Keratinocyte (primary cell): ENCODE measurements at regions not wholly inside any gene's neighbourhood (a gene's known extent, or its start where the extent isn't known, plus 50 kb on each side); places are given as distances from the start of the nearest gene placed in this dataset.

ENCODE experiments used
- DNase-seq: peaks from one replicate; pipeline ENCODE4 v3.0.0-alpha.2; 2011; ENCODE audit warnings: low read depth, missing footprints, low spot score
- FAIRE-seq: peaks from 2 replicates; lab custom pipeline; 2011; peaks lifted over from hg19 to GRCh38; lab: Jason Lieb, UNC
- H2AFZ ChIP-seq: 2 replicates; pipeline ENCODE4 v1.6.0; 2012; ENCODE audit warnings: low read length, control low read depth, inconsistent platforms; ENCODE audit not compliant: control insufficient read depth
- H3K27ac ChIP-seq: 2 replicates; pipeline ENCODE4 v1.5.1; 2011; ENCODE audit warnings: low read length; ENCODE audit not compliant: control insufficient read depth, insufficient read depth
- H3K27me3 ChIP-seq: 3 replicates; pipeline ENCODE4 v1.6.0; 2011; ENCODE audit warnings: low read length; ENCODE audit not compliant: control insufficient read depth, insufficient read depth; ENCODE audit errors: extremely low read depth
- H3K36me3 ChIP-seq, 2 experiments: 2 replicates in 1 of 2; 3 replicates in 1 of 2; pipeline ENCODE4 v1.5.1; 2011; ENCODE audit warnings: low read length in 2 of 2, mild to moderate bottlenecking in 1 of 2; ENCODE audit not compliant: control insufficient read depth in 2 of 2, insufficient read depth in 2 of 2; ENCODE audit errors: extremely low read depth in 1 of 2
- H3K4me1 ChIP-seq: 3 replicates; pipeline ENCODE4 v1.5.1; 2011; ENCODE audit warnings: low read length; ENCODE audit not compliant: control insufficient read depth, insufficient read depth; ENCODE audit errors: extremely low read depth
- H3K4me2 ChIP-seq: 3 replicates; pipeline ENCODE4 v1.6.0; 2011; ENCODE audit warnings: low read depth, low read length; ENCODE audit not compliant: control insufficient read depth, insufficient read depth; ENCODE audit errors: extremely low read depth
- H3K4me3 ChIP-seq, 3 experiments: fragments of 200-600 bp in 1 of 3; sonication (generic) in 1 of 3; 2 replicates in 2 of 3; 3 replicates in 1 of 3; pipeline ENCODE4 v1.5.1; 2011 to 2016; ENCODE audit warnings: low read length in 3 of 3, mild to moderate bottlenecking in 3 of 3, control low read depth in 2 of 3, inconsistent platforms in 1 of 3, low read depth in 1 of 3, mixed read lengths in 1 of 3, mixed run types in 1 of 3, moderate library complexity in 1 of 3; ENCODE audit not compliant: control insufficient read depth in 2 of 3, insufficient read depth in 2 of 3; ENCODE audit errors: extremely low read depth in 1 of 3
- H3K79me2 ChIP-seq: 2 replicates; pipeline ENCODE4 v1.6.0; 2012; ENCODE audit warnings: low read length; ENCODE audit not compliant: control insufficient read depth, insufficient read depth
- H3K9ac ChIP-seq: 3 replicates; pipeline ENCODE4 v1.6.0; 2011; ENCODE audit warnings: low read length; ENCODE audit not compliant: control insufficient read depth, insufficient read depth; ENCODE audit errors: extremely low read depth
- H3K9me1 ChIP-seq: 3 replicates; pipeline ENCODE4 v1.6.0; 2011; ENCODE audit warnings: low read length; ENCODE audit not compliant: control insufficient read depth, insufficient read depth; ENCODE audit errors: extremely low read depth
- H3K9me3 ChIP-seq: 2 replicates; pipeline ENCODE4 v1.5.1; 2012; ENCODE audit warnings: low read depth, low read length; ENCODE audit not compliant: control insufficient read depth
- H4K20me1 ChIP-seq: 3 replicates; pipeline ENCODE4 v1.6.0; 2011; ENCODE audit warnings: low read length; ENCODE audit not compliant: control insufficient read depth, insufficient read depth; ENCODE audit errors: extremely low read depth
- EZH2 ChIP-seq: IDR thresholded peaks from one replicate; pipeline ENCODE4 v1.6.1; 2012; ENCODE audit warnings: inconsistent platforms, mild to moderate bottlenecking, low read length, moderate library complexity
- dilution Hi-C: fragments of 300-500 bp; cut with MboI; formaldehyde crosslinking; loops from one replicate; pipeline ENCODE4 v1.7.0; 2020; ENCODE audit warnings: low sequenced_read_pairs; ENCODE audit not compliant: extremely low pct_ligation_motif_present
- TF ChIP-seq, protein P1 (sequence below), 3 experiments: IDR thresholded peaks in 1 of 3; conservative IDR thresholded peaks in 1 of 3; optimal IDR thresholded peaks in 1 of 3; 2 replicates in 2 of 3; 3 replicates in 1 of 3; pipeline versions ENCODE3 to v1.5.1; 2011; ENCODE audit warnings: low read length in 3 of 3, mild to moderate bottlenecking in 3 of 3, moderate library complexity in 2 of 3, control low read depth in 1 of 3, inconsistent platforms in 1 of 3; ENCODE audit not compliant: insufficient read depth in 2 of 3; ENCODE audit errors: extremely low read depth in 1 of 3

DNA sequence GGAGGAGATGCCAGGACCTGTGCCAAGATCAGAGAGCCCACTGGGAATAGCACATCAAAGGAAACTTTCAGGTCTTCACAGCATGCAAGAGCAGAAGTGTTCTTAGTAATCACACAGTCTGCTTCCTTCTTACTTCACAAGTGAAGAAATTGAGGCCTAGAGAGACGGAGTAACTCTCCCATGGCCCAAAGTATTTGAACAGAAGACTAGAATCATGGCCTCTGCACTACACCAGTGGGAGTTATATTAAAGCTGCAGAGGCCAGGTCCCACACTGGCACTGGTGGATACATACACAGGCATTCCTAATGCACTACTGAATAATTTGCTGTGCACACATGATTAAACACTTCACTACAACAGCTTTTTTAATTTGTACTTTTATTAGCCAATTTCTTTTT, 107.6 kb upstream of the RMP24 start:
- dilution Hi-C loops, result no loop called here
- no peak for DNase-seq

GRCh38 chr18:35868915-35869314, 103.6 kb upstream of the RMP24 start:
- Histone ChIP-seq H3K4me2 (no peak overlapping the region), H3K4me1 (no peaks in the 10 kb centered on the region), H3K9me1 (no peaks in the 10 kb centered on the region), H3K79me2 (no peaks in the 10 kb centered on the region), H2AFZ (no peak overlapping the region), H3K36me3 (no peaks in the 10 kb centered on the region), H3K4me3 (no peak overlapping the region), H4K20me1 (no peaks in the 10 kb centered on the region), H3K9ac (no peak overlapping the region), H3K27me3 (no peaks in the 10 kb centered on the region), H3K27ac (no peak overlapping the region), H3K9me3 (no peaks in the 10 kb centered on the region)
- TF ChIP-seq, protein P1, sequence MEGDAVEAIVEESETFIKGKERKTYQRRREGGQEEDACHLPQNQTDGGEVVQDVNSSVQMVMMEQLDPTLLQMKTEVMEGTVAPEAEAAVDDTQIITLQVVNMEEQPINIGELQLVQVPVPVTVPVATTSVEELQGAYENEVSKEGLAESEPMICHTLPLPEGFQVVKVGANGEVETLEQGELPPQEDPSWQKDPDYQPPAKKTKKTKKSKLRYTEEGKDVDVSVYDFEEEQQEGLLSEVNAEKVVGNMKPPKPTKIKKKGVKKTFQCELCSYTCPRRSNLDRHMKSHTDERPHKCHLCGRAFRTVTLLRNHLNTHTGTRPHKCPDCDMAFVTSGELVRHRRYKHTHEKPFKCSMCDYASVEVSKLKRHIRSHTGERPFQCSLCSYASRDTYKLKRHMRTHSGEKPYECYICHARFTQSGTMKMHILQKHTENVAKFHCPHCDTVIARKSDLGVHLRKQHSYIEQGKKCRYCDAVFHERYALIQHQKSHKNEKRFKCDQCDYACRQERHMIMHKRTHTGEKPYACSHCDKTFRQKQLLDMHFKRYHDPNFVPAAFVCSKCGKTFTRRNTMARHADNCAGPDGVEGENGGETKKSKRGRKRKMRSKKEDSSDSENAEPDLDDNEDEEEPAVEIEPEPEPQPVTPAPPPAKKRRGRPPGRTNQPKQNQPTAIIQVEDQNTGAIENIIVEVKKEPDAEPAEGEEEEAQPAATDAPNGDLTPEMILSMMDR (optimal IDR thresholded peaks at IDR 0.05 in 1 of 3, IDR thresholded peaks at IDR 0.05 in 1 of 3, conservative IDR thresholded peaks at IDR 0.05 in 1 of 3; ENCODE audit: extremely low read depth in 1 of 3, insufficient read depth in 2 of 3, low read length in 3 of 3), result no peak
- TF ChIP-seq EZH2, result no peak
- dilution Hi-C loops, result no loop called here
- DNase-seq (no peak), FAIRE-seq (no peak)

More for the DNA sequence above, 107.6 kb upstream of the RMP24 start:
- no peak overlapping the region for H3K27ac ChIP-seq
- no peak overlapping the region for H2AFZ ChIP-seq
- H4K20me1 ChIP-seq, result no peaks in the 10 kb centered on the region
- H3K4me3 ChIP-seq, result no peak overlapping the region
- H3K9ac ChIP-seq, result no peak overlapping the region
- no peaks in the 10 kb centered on the region for H3K9me3 ChIP-seq
- no peak overlapping the region for H3K4me2 ChIP-seq
- H3K36me3 ChIP-seq, result no peaks in the 10 kb centered on the region
- TF ChIP-seq, protein P1 (optimal IDR thresholded peaks at IDR 0.05 in 1 of 3, IDR thresholded peaks at IDR 0.05 in 1 of 3, conservative IDR thresholded peaks at IDR 0.05 in 1 of 3; ENCODE audit: extremely low read depth in 1 of 3, insufficient read depth in 2 of 3, low read length in 3 of 3), result no peak
- no peak for TF ChIP-seq EZH2
- H3K4me1 ChIP-seq, result peaks cover 10% of the 10 kb centered on the region
- no peak for FAIRE-seq
- no peaks in the 10 kb centered on the region for H3K27me3 ChIP-seq
- H3K79me2 ChIP-seq, result no peaks in the 10 kb centered on the region
- H3K9me1 ChIP-seq, result no peaks in the 10 kb centered on the region
